Endothelial cell (in vitro differentiated cells): ENCODE measurements at regions not wholly inside any gene's neighbourhood (a gene's known extent, or its start where the extent isn't known, plus 50 kb on each side); places are given as distances from the start of the nearest gene placed in this dataset.

Source experiments
- DNase-seq: peaks from one replicate; pipeline ENCODE4 v3.0.0; 2021; ENCODE audit warnings: low spot score
- H3K27ac Mint-ChIP-seq: one replicate; pipeline ENCODE4 v1.8.0; 2021; ENCODE audit warnings: mixed read lengths, inconsistent platforms; ENCODE audit not compliant: unreplicated experiment
- H3K27me3 Mint-ChIP-seq: one replicate; pipeline ENCODE4 v1.8.0; 2021; ENCODE audit warnings: mild to moderate bottlenecking, moderate library complexity, mixed read lengths, inconsistent platforms; ENCODE audit not compliant: unreplicated experiment
- H3K36me3 Mint-ChIP-seq: one replicate; pipeline ENCODE4 v1.8.0; 2021; ENCODE audit warnings: mild to moderate bottlenecking, low read depth, mixed read lengths, inconsistent platforms; ENCODE audit not compliant: unreplicated experiment
- H3K4me1 Mint-ChIP-seq: one replicate; pipeline ENCODE4 v1.8.0; 2021; ENCODE audit warnings: mild to moderate bottlenecking, mixed read lengths, inconsistent platforms; ENCODE audit not compliant: unreplicated experiment
- H3K4me3 Mint-ChIP-seq: one replicate; pipeline ENCODE4 v1.8.0; 2021; ENCODE audit warnings: mild to moderate bottlenecking, mixed read lengths, inconsistent platforms; ENCODE audit not compliant: unreplicated experiment
- H3K9me3 Mint-ChIP-seq: one replicate; pipeline ENCODE4 v1.8.0; 2021; ENCODE audit warnings: mixed read lengths, inconsistent platforms; ENCODE audit not compliant: unreplicated experiment
- TF ChIP-seq, protein P1 (sequence below): fragments of 200-600 bp; sonication (generic); IDR thresholded peaks from one replicate; pipeline ENCODE4 v1.5.0; 2021; ENCODE audit warnings: antibody characterized with exemption; ENCODE audit not compliant: unreplicated experiment

DNA sequence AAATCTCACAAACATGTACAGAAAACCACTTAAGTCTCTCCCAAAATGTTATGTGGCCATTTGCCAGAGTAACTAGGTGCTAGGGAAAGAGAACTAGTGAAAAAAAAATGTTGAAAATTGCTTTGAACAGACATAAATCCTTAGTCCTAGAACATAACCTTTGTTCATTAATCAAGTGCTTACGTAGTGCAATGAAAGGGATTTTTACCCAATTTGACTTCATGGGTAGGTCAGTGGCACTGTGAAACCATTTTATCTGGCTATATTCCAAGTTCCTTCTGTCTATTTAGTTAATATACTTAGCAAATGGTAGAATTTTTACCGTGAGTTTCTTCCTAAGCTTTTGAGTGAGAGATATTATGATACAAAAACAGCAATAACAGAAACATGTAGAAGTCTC, 209.4 kb downstream of the DIPK2A start:
- H3K36me3 Mint-ChIP-seq, result no peaks in the 10 kb centered on the region
- no peak overlapping the region for H3K4me3 Mint-ChIP-seq
- no peaks in the 10 kb centered on the region for H3K4me1 Mint-ChIP-seq
- no peaks in the 10 kb centered on the region for H3K9me3 Mint-ChIP-seq
- TF ChIP-seq, protein P1, sequence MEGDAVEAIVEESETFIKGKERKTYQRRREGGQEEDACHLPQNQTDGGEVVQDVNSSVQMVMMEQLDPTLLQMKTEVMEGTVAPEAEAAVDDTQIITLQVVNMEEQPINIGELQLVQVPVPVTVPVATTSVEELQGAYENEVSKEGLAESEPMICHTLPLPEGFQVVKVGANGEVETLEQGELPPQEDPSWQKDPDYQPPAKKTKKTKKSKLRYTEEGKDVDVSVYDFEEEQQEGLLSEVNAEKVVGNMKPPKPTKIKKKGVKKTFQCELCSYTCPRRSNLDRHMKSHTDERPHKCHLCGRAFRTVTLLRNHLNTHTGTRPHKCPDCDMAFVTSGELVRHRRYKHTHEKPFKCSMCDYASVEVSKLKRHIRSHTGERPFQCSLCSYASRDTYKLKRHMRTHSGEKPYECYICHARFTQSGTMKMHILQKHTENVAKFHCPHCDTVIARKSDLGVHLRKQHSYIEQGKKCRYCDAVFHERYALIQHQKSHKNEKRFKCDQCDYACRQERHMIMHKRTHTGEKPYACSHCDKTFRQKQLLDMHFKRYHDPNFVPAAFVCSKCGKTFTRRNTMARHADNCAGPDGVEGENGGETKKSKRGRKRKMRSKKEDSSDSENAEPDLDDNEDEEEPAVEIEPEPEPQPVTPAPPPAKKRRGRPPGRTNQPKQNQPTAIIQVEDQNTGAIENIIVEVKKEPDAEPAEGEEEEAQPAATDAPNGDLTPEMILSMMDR, result no peak
- peaks cover 2% of the 10 kb centered on the region for H3K27me3 Mint-ChIP-seq
- DNase-seq, result no peak
- no peak overlapping the region for H3K27ac Mint-ChIP-seq

DNA sequence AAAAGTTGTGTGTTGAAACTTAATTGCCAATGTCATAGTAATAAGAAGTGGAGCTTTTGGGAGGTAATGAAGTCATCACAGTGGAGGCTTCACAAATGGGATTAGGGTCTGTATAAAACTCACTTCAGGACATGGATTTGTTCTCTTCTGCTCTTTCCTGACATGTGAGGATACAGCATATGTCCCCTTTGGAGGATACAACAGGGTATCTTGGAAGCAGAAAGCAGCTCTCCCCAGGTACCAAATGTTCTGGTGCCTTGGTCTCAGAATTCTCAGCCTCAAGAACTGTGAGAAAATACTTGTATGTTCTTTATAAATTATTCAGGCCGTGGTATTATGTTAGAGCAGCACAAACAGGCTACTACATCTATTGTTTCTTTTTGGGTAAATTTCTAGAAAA, 210.9 kb downstream of the DIPK2A start:
- DNase-seq, result no peak
- Mint-ChIP-seq H3K36me3 (no peaks in the 10 kb centered on the region), H3K4me1 (no peaks in the 10 kb centered on the region), H3K4me3 (no peak overlapping the region), H3K27ac (no peak overlapping the region), H3K9me3 (no peaks in the 10 kb centered on the region), H3K27me3 (peaks cover 2% of the 10 kb centered on the region)
- TF ChIP-seq, protein P1, result no peak

DNA sequence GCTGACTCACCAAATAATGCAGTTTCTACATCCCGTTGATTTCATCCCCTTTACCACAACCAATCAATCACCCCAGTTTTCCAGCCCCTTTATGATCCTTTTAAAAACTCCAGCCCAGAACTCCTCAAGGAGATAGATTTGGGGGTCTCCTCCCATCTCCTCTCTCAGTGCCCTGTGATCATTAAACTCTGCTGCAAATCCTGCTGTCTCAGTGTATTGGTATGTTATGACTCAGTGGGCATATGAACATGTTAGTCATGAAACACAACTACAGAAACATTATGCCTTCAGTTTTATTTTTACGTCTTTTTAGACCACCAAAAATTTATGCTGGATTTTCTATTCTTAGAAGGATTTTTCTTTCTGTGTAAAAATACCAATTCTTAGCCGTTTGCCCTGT, 213.7 kb downstream of the DIPK2A start:
- no peak overlapping the region for H3K4me3 Mint-ChIP-seq
- H3K9me3 Mint-ChIP-seq, result no peaks in the 10 kb centered on the region
- no peak for DNase-seq
- peaks cover 2% of the 10 kb centered on the region for H3K27me3 Mint-ChIP-seq
- peaks cover 7% of the 10 kb centered on the region for H3K4me1 Mint-ChIP-seq
- no peak overlapping the region for H3K27ac Mint-ChIP-seq
- TF ChIP-seq, protein P1, result no peak
- H3K36me3 Mint-ChIP-seq, result no peaks in the 10 kb centered on the region

GRCh38 chr3:144187531-144188210, 216.0 kb downstream of the DIPK2A start:
- H3K27ac Mint-ChIP-seq, result no peak overlapping the region
- no peak for DNase-seq

DNA sequence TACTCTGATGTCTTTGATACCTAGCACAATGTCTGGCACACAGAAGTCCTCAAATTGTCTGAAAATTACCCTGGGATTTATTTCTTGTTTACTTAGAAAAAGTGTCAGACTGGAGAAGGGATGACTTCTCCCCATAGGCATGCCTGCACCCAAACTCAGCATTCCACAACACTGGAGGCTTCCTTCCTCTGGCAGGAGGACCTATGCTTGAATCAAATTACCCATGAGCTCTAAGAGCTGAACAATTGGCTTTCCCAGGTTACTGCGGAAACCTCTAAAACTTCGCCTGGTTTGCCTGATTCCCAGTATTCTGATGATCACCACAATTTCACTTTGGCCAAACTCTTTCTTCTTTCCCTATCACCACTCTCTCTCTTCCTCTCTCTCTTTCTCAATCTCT, 217.4 kb downstream of the DIPK2A start:
- Mint-ChIP-seq H3K36me3 (no peaks in the 10 kb centered on the region), H3K4me3 (no peak overlapping the region), H3K27me3 (peaks cover 2% of the 10 kb centered on the region), H3K9me3 (no peaks in the 10 kb centered on the region), H3K4me1 (peaks cover 7% of the 10 kb centered on the region), H3K27ac (no peak overlapping the region)
- no peak for DNase-seq
- TF ChIP-seq, protein P1, result no peak

More at GRCh38 chr3:144187531-144188210, 216.0 kb downstream of the DIPK2A start:
- H3K4me3 Mint-ChIP-seq, result no peak overlapping the region
- peaks cover 2% of the 10 kb centered on the region for H3K27me3 Mint-ChIP-seq
- H3K36me3 Mint-ChIP-seq, result no peaks in the 10 kb centered on the region
- TF ChIP-seq, protein P1, result no peak
- H3K9me3 Mint-ChIP-seq, result no peaks in the 10 kb centered on the region
- H3K4me1 Mint-ChIP-seq, result peaks cover 7% of the 10 kb centered on the region
